Natural killer cell treated with Interleukin-12 subunit alpha and Interleukin-12 subunit beta and Interleukin-15 and Interleukin-18, amount 100 ng/mL, for 72 hours (primary cell): ENCODE measurements at regions not wholly inside any gene's neighbourhood (a gene's known extent, or its start where the extent isn't known, plus 50 kb on each side); places are given as distances from the start of the nearest gene placed in this dataset.

Experiments
- ATAC-seq, 2 donors: fragments of 150-1000 bp; cut with Tn5 transposase in 1 of 2; sonication (Bioruptor Pico), chemical (Tn5 transposase) in 1 of 2; 2 replicates each; pipeline ENCODE4 v1.10.0; 2021
- DNase-seq: peaks from one replicate; pipeline ENCODE4 v3.0.0; 2022; ENCODE audit warnings: low spot score
- H3K27ac Mint-ChIP-seq, 2 donors: 1 replicate in 1 of 2; 2 replicates in 1 of 2; pipeline ENCODE4 v1.8.0; 2022; ENCODE audit warnings: mixed read lengths in 2 of 2, mild to moderate bottlenecking in 1 of 2, moderate library complexity in 1 of 2
- H3K27me3 Mint-ChIP-seq, 2 donors: 1 replicate in 1 of 2; 2 replicates in 1 of 2; pipeline ENCODE4 v1.8.0; 2022; ENCODE audit warnings: mixed read lengths in 2 of 2
- H3K36me3 Mint-ChIP-seq: one replicate; pipeline ENCODE4 v1.8.0; 2022; ENCODE audit warnings: mixed read lengths
- H3K4me1 Mint-ChIP-seq, 2 donors: 1 replicate in 1 of 2; 2 replicates in 1 of 2; pipeline ENCODE4 v1.8.0; 2022; ENCODE audit warnings: low read depth in 2 of 2, mixed read lengths in 2 of 2, mild to moderate bottlenecking in 1 of 2
- H3K4me3 Mint-ChIP-seq: one replicate; pipeline ENCODE4 v1.8.0; 2022; ENCODE audit warnings: mixed read lengths
- H3K9me3 Mint-ChIP-seq: 2 replicates; pipeline ENCODE4 v1.8.0; 2022; ENCODE audit warnings: mixed read lengths

DNA sequence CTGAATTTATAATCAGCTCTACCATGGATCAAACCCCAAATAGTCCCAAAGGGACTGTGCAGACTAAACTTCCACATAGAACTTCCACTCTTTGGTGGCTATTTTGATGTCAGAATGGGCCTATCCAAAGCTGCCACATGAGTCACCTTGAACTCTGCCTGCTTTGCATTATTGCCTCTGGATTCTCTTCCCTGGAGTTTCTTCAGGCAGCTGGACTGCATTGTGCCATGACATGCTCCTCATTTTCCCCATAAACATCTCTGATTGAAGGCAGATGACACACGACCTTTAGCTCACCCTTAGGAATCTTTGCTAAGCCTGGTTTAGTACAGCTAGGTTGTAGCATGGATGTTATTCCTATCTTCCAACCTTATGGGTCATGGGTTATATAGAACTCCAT is 251.7 kb downstream of the FZD1 start:
- DNase-seq (no peak), ATAC-seq (no peak)
- H3K27me3 Mint-ChIP-seq = no peaks in the 10 kb centered on the region
- no peak overlapping the region for H3K4me3 Mint-ChIP-seq
- H3K9me3 Mint-ChIP-seq = peaks cover 9% of the 10 kb centered on the region
- no peaks in the 10 kb centered on the region for H3K4me1 Mint-ChIP-seq
- no peaks in the 10 kb centered on the region for H3K36me3 Mint-ChIP-seq
- H3K27ac Mint-ChIP-seq = no peak overlapping the region

GRCh38 chr7:91517201-91517785 is 253.1 kb downstream of the FZD1 start:
- DNase-seq (no peak), ATAC-seq (no peak)
- no peak overlapping the region for H3K4me3 Mint-ChIP-seq
- no peaks in the 10 kb centered on the region for H3K4me1 Mint-ChIP-seq
- no peaks in the 10 kb centered on the region for H3K27me3 Mint-ChIP-seq
- H3K27ac Mint-ChIP-seq = no peak overlapping the region
- H3K36me3 Mint-ChIP-seq = no peaks in the 10 kb centered on the region
- H3K9me3 Mint-ChIP-seq = peaks cover 9% of the 10 kb centered on the region

DNA sequence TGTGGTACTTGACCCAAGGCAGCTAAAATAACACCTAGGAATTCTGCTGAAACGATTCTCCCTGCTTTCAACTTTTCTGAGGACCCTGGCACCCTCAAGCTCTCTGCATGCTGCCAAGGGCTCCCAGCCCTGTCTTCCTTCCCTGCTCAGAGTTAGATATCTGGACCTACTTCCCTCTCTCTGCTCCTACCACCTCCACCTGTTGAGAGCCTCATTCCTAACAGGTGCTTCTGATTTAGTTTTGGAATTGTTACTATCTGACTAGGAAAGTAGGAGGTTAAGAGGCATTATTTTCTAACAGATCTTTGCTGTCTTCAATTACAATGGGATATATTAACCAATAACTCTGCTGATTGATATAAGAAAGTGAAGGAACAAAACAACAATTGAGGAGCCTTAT is 253.8 kb downstream of the FZD1 start:
- no peak overlapping the region for H3K4me3 Mint-ChIP-seq
- peaks cover 9% of the 10 kb centered on the region for H3K9me3 Mint-ChIP-seq
- no peaks in the 10 kb centered on the region for H3K4me1 Mint-ChIP-seq
- ATAC-seq = no peak
- H3K27me3 Mint-ChIP-seq = no peaks in the 10 kb centered on the region
- no peaks in the 10 kb centered on the region for H3K36me3 Mint-ChIP-seq
- no peak for DNase-seq
- no peak overlapping the region for H3K27ac Mint-ChIP-seq

DNA sequence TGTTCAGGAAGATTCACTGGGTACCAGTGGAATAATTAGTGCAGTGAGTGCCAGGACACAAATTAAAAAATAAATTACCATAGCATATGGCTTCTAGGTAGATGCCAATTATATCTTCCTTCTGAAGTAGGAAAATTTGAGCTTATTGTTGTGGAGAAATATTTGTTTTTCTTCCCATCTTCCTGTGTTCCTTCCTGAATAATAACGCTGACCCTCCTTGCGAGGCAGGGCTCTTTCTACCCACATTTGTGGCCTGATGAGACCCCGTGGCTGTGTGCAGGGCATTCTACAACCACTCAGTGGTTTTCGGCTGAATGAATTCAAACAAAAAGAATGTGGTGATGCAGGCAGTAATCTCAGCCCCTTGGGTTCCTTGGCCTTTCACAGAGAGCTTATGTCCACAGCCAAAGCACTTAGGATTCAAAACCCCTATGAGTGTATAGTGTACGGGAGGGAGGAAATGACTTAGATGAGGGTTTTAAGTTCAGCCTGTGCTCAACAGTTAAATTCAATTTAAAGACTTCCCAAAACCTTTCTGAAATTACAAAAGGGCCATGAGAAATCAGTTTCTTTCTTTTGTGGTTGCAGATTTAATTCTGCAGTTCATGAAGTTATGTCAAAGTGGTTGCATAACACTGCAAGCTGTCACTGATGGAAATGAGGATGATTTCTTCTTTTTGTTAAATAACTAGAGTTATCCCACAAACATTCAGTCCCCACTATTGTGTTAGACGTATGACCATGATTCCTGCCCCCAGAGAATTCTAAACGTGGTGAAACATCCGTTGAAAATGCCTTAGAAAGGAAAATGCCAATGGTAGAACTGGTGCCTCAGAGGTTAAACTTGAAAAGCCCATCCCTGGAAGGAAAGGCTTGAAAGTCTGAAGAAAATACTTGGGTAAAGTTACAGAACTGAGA is 255.3 kb downstream of the FZD1 start:
- Mint-ChIP-seq H3K36me3 (no peaks in the 10 kb centered on the region), H3K9me3 (peaks cover 10% of the 10 kb centered on the region), H3K4me1 (no peaks in the 10 kb centered on the region), H3K27ac (no peak overlapping the region), H3K4me3 (no peak overlapping the region), H3K27me3 (no peaks in the 10 kb centered on the region)
- ATAC-seq = no peak
- no peak for DNase-seq

GRCh38 chr7:91520645-91521044 is 256.4 kb downstream of the FZD1 start:
- Mint-ChIP-seq H3K27ac (no peak overlapping the region), H3K36me3 (no peaks in the 10 kb centered on the region), H3K9me3 (peaks cover 7% of the 10 kb centered on the region), H3K4me3 (no peak overlapping the region), H3K27me3 (no peaks in the 10 kb centered on the region), H3K4me1 (no peaks in the 10 kb centered on the region)
- DNase-seq (no peak), ATAC-seq (no peak)

GRCh38 chr7:91526404-91526803 is 262.2 kb downstream of the FZD1 start:
- Mint-ChIP-seq H3K27ac (no peak overlapping the region), H3K36me3 (no peaks in the 10 kb centered on the region), H3K4me1 (no peaks in the 10 kb centered on the region), H3K4me3 (no peak overlapping the region), H3K9me3 (peaks cover 23% of the 10 kb centered on the region), H3K27me3 (no peaks in the 10 kb centered on the region)
- DNase-seq = no peak
- no peak for ATAC-seq

- H3K9me3 Mint-ChIP-seq = peaks cover 23% of the 10 kb centered on the region
Observed at GRCh38 chr7:91527460-91527859, 263.2 kb downstream of the FZD1 start.

GRCh38 chr7:91533996-91534395 is 269.8 kb downstream of the FZD1 start:
- DNase-seq (no peak), ATAC-seq (no peak)
- Mint-ChIP-seq H3K9me3 (peaks cover 12% of the 10 kb centered on the region), H3K4me1 (no peaks in the 10 kb centered on the region), H3K27ac (no peak overlapping the region), H3K27me3 (no peaks in the 10 kb centered on the region), H3K4me3 (no peak overlapping the region), H3K36me3 (peaks cover 10% of the 10 kb centered on the region)

More at GRCh38 chr7:91527460-91527859, 263.2 kb downstream of the FZD1 start:
- no peak overlapping the region for H3K4me3 Mint-ChIP-seq
- H3K27me3 Mint-ChIP-seq = no peaks in the 10 kb centered on the region
- no peaks in the 10 kb centered on the region for H3K4me1 Mint-ChIP-seq
- ATAC-seq = no peak
- H3K36me3 Mint-ChIP-seq = peaks cover 4% of the 10 kb centered on the region
- DNase-seq = no peak
- H3K27ac Mint-ChIP-seq = no peak overlapping the region

DNA sequence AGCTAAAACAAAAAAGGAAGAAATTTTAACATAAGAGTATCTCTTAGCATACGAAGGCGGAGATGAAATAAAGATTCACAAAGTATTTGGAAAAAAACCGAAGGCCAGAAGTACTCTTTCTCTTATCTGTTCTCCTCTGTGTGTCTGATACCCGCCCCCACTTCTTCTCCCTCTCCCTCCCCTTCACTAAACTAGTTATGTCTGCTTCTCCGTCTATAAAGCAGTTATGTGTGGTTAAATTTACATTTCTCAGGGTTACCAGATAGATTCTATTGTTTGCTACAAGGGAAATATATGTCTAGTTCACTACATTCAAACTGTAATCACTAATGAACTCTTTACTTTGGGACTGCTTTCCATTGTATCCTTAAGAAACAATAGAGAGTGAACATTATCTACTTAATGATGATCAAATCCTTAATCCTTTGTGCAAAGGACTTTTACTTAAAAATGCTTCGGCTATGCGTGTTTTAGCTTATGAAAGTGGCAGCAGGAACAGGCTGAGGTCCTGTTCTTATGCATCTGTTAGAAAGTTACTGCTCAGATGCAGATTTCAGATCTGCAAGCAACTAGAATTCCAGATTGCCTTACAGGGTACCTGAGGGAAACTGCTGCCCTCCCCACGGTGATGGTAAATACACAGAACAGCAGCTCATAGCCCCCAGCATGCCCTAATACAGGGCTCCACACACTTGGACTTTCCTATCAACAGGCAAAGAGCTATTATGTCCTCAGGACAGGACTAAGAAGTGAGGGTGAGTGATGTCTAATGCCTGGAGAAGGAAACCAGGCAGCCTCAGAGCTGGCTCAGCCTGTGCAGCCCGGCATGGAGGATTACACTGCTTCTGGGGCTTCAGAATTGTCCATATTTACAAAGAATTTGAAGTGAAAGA is 273.3 kb downstream of the FZD1 start:
- DNase-seq (no peak), ATAC-seq (no peak)
- no peak overlapping the region for H3K4me3 Mint-ChIP-seq
- peaks cover 6% of the 10 kb centered on the region for H3K36me3 Mint-ChIP-seq
- no peaks in the 10 kb centered on the region for H3K27me3 Mint-ChIP-seq
- no peak overlapping the region for H3K27ac Mint-ChIP-seq
- no peaks in the 10 kb centered on the region for H3K4me1 Mint-ChIP-seq
- H3K9me3 Mint-ChIP-seq = peaks cover 11% of the 10 kb centered on the region

DNA sequence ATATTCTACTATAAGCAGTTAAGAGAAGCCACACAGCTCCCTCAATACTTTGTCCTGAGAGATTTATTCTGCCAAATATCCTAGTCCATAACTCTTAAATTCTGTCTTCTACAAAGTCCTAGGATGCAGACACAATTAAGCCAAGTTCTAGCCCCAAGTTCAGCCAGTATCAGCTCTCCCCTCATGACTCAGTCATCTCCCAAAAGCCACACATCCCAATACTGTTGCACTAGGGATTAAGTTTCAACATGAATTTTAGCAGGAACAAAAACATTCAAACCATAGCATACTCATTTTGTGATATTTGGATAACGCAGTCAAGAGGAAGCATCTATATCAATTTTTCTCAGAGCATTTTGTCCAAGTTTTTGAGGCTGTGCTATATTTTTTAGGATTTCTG is 277.4 kb downstream of the FZD1 start:
- Mint-ChIP-seq H3K27ac (no peak overlapping the region), H3K9me3 (peaks cover 18% of the 10 kb centered on the region), H3K4me1 (no peaks in the 10 kb centered on the region), H3K4me3 (no peak overlapping the region), H3K36me3 (no peaks in the 10 kb centered on the region), H3K27me3 (no peaks in the 10 kb centered on the region)
- DNase-seq (no peak), ATAC-seq (no peak)

DNA sequence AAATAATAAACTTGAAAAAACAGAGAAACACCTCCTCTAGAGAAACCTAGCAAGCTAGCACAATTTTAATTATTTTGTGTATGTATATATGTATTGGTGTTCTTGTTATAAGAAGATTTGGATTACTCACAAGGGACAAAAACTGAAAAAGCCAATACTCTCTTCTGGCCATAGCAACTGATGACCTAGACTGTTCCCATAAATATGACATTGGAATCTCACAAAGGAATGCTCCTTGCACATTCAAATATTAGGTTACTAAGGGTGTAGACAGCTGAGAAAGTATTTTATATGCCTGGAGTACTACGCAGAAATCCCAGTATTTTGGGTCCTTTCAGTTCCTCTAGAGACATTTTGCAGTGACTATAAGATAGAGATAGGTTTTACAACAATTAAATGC is 279.4 kb downstream of the FZD1 start:
- Mint-ChIP-seq H3K4me1 (no peaks in the 10 kb centered on the region), H3K9me3 (peaks cover 18% of the 10 kb centered on the region), H3K27ac (no peak overlapping the region), H3K4me3 (no peak overlapping the region), H3K36me3 (no peaks in the 10 kb centered on the region), H3K27me3 (no peaks in the 10 kb centered on the region)
- ATAC-seq (no peak), DNase-seq (no peak)

GRCh38 chr7:91549878-91550277 is 285.6 kb downstream of the FZD1 start:
- Mint-ChIP-seq H3K27me3 (no peaks in the 10 kb centered on the region), H3K36me3 (no peaks in the 10 kb centered on the region)
- no peak for ATAC-seq

DNA sequence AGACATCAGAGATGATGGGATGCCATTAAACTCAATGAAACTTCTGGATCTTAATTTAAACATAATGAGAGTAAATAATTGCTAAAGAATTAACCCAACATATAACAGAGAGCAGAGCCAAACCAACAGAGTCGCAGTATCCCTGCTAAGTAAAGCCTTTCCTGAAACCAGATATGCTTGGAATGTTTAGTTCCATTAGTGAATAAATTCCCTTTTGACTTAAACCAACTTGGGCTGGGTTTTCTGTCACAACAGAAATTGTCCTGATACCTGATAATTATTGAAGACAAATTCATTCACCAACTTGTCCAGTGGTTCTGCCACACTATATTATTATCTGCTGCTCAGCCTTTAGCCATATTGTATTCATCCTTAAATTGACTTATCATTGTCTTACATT is 286.7 kb downstream of the FZD1 start:
- Mint-ChIP-seq H3K9me3 (peaks cover 6% of the 10 kb centered on the region), H3K4me1 (no peaks in the 10 kb centered on the region), H3K36me3 (no peaks in the 10 kb centered on the region), H3K4me3 (no peak overlapping the region), H3K27me3 (no peaks in the 10 kb centered on the region), H3K27ac (no peak overlapping the region)
- DNase-seq (no peak), ATAC-seq (no peak)

More at GRCh38 chr7:91549878-91550277, 285.6 kb downstream of the FZD1 start:
- H3K4me1 Mint-ChIP-seq = no peaks in the 10 kb centered on the region
- no peak overlapping the region for H3K4me3 Mint-ChIP-seq
- DNase-seq = no peak
- no peak overlapping the region for H3K27ac Mint-ChIP-seq
- peaks cover 9% of the 10 kb centered on the region for H3K9me3 Mint-ChIP-seq
